ENCODE measurements at regions not wholly inside any gene's neighbourhood (a gene's known extent, or its start where the extent isn't known, plus 50 kb on each side); places are given as distances from the start of the nearest gene placed in this dataset.

GRCh38 chr11:116466801-116467200 is 306.0 kb downstream of the BUD13 start:
- DNase-seq: no peak

GRCh38 chr11:116466191-116466590 is 306.6 kb downstream of the BUD13 start:
- no peak for TF ChIP-seq GATA1 (IDR thresholded peaks at IDR 0.05; ENCODE audit: low read depth, low read length)
- TF ChIP-seq POLR2A (IDR thresholded peaks at IDR 0.05; ENCODE audit: low read length): no peak

More at GRCh38 chr11:116466801-116467200, 306.0 kb downstream of the BUD13 start:
- TF ChIP-seq POLR2A (IDR thresholded peaks at IDR 0.05; ENCODE audit: low read length) (no peak), GATA1 (IDR thresholded peaks at IDR 0.05; ENCODE audit: low read depth, low read length) (no peak)

DNA sequence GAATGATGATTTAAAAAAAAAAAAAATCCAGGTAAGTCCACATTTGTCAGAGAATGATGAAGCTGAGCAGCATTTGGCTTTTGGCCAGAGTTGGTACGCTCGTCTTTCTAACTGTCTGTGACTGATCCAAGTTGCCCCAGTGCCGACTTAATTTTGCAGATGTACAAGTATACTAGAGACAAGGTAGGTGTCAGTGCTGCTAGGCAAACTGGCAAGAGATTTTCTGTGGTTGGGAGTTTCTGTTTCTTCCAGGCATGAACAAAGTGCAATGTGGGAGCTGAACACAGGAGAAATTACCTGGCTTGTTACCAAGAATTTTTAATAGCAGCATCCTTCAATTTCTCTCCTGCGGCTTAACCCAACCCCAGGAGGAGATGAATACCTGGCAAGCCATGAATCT is 307.7 kb downstream of the BUD13 start:
- no peak for TF ChIP-seq POLR2A (IDR thresholded peaks at IDR 0.05; ENCODE audit: low read length)
- TF ChIP-seq GATA1 (IDR thresholded peaks at IDR 0.05; ENCODE audit: low read depth, low read length): no peak
- DNase-seq: no peak

More at GRCh38 chr11:116466191-116466590, 306.6 kb downstream of the BUD13 start:
- DNase-seq: no peak

DNA sequence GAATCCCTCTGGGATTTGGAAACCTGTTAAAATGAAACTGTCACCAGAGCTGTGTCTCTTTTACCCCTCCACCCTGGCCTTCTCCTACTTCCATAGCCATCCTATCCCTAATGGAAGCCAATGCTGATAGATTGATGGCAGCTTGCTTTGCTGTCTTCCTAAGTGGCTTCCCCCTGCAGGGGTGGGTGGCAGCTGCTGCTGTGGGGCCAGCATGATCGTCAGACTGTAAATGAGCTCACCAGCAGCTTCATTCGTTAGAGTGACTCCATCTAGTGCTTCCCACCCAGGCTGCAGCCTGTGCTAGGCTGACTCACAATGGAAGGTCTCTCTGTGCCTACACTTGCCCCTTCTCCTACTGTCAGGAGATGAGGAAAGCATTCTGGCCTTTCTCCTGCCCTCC is 311.0 kb downstream of the BUD13 start:
- TF ChIP-seq POLR2A (IDR thresholded peaks at IDR 0.05; ENCODE audit: low read length): no peak
- no peak for TF ChIP-seq GATA1 (IDR thresholded peaks at IDR 0.05; ENCODE audit: low read depth, low read length)
- DNase-seq: no peak

- no peak for DNase-seq
- TF ChIP-seq GATA1 (IDR thresholded peaks at IDR 0.05; ENCODE audit: low read depth, low read length) (no peak), POLR2A (IDR thresholded peaks at IDR 0.05; ENCODE audit: low read length) (no peak)
Observed at GRCh38 chr11:116460156-116460920, 312.4 kb downstream of the BUD13 start.

DNA sequence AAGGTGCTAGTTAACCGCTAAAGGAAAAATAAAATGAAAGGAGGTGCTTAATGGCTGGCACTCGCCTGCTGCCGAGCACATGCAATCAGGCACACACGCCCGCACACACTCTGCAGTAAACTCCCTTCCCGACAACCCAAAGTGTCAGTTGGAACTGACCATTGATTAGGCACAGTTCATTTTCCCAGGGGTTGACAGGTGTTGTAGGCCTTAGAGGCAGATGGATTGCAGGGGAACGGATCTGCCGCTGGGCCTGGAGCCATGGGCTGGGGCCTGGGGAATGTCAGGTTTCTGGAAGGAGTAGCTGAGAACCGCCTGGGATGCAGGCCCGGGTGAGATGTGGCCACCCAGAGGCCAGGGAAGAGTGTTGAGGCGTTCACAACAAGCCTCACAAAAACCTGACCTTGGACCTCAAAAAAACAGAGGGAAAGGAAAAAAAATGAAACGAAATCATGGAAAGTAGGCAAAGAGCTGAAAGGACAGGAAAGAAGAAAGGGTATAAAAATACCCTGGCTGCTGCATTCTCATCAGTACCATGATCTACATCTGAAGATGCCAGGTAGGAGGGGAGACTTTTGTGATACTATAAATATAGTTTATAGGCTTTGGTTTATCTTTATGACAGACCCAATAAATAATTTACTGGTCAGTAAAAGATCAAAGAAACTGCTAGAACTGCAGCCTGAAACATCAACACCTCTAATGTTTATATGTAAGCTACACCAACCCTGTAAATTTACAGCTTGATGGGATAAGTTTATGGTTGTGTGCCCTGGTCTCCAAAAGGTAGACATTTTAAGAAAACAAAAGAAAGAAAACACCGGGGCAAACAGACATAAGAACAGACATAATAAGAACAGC is 313.4 kb downstream of the BUD13 start:
- TF ChIP-seq GATA1 (IDR thresholded peaks at IDR 0.05; ENCODE audit: low read depth, low read length) (no peak), POLR2A (IDR thresholded peaks at IDR 0.05; ENCODE audit: low read length) (no peak)
- no peak for DNase-seq

- TF ChIP-seq GATA1 (IDR thresholded peaks at IDR 0.05; ENCODE audit: low read depth, low read length) (no peak), POLR2A (IDR thresholded peaks at IDR 0.05; ENCODE audit: low read length) (no peak)
- no peak for DNase-seq
Observed at GRCh38 chr11:116458546-116458945, 314.2 kb downstream of the BUD13 start.

GRCh38 chr11:116457336-116458007 is 315.3 kb downstream of the BUD13 start:
- TF ChIP-seq GATA1 (IDR thresholded peaks at IDR 0.05; ENCODE audit: low read depth, low read length) (no peak), POLR2A (IDR thresholded peaks at IDR 0.05; ENCODE audit: low read length) (no peak)

GRCh38 chr11:116454951-116455350 is 317.8 kb downstream of the BUD13 start:
- DNase-seq: no peak
- TF ChIP-seq POLR2A (IDR thresholded peaks at IDR 0.05; ENCODE audit: low read length): no peak
- no peak for TF ChIP-seq GATA1 (IDR thresholded peaks at IDR 0.05; ENCODE audit: low read depth, low read length)

More at GRCh38 chr11:116457336-116458007, 315.3 kb downstream of the BUD13 start:
- no peak for DNase-seq

DNA sequence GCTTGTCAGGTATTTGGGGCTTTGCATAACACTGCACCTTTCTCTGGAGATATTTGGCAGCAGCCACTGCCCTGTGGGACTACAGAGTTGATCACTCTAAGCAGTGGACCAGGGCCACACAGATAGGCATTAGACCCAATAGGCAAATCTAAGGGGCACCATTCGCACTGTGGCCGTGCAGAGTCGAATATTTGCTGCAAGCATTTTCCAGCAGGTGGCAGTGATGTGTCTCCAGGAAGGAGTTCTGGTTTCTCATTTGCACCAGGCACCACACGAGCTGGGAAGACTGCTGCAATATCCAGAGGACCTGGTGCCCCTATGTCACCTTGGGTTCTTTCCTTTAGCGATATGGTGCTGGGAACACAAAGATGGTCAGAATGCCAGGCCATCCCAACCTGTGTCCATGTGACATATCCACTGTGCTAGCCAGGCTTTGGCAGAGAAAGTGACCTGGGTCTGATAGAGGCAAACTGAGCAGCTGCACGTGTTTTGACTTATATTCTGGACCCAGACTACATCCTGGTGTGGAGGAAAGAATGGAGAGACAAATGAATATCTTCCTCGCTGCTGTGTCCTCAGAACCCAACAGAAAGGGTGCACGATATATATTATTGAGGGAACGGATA is 318.7 kb downstream of the BUD13 start:
- TF ChIP-seq POLR2A (IDR thresholded peaks at IDR 0.05; ENCODE audit: low read length) (no peak), GATA1 (IDR thresholded peaks at IDR 0.05; ENCODE audit: low read depth, low read length) (no peak)
- peak; percentile 9 to 38 for DNase-seq

GRCh38 chr11:116452461-116452860 is 320.3 kb downstream of the BUD13 start:
- TF ChIP-seq POLR2A (IDR thresholded peaks at IDR 0.05; ENCODE audit: low read length): no peak
- TF ChIP-seq GATA1 (IDR thresholded peaks at IDR 0.05; ENCODE audit: low read depth, low read length): no peak
- DNase-seq: no peak

DNA sequence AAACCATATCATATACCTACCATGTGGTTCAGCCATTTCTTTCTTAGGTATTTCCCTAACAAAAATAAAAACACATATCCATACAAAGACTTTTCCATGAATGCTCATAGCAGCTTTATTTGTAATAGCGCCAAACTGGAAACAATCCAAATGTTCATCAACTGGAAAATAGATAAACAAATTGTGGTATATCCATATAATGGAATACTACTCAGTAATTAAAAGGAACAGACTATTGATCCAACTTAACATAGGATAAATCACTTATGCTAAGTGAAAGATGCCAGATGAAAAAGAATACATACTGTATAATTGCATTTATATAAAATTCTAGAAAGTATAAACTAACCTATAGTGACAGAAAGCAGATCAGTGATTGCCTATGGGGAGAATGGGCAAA is 323.3 kb downstream of the BUD13 start:
- no peak for DNase-seq
- TF ChIP-seq POLR2A (IDR thresholded peaks at IDR 0.05; ENCODE audit: low read length) (no peak), GATA1 (IDR thresholded peaks at IDR 0.05; ENCODE audit: low read depth, low read length) (no peak)

Measured in erythroblast (primary cell).